ENCODE measurements at regions not wholly inside any gene's neighbourhood (a gene's known extent, or its start where the extent isn't known, plus 50 kb on each side); places are given as distances from the start of the nearest gene placed in this dataset.

DNA sequence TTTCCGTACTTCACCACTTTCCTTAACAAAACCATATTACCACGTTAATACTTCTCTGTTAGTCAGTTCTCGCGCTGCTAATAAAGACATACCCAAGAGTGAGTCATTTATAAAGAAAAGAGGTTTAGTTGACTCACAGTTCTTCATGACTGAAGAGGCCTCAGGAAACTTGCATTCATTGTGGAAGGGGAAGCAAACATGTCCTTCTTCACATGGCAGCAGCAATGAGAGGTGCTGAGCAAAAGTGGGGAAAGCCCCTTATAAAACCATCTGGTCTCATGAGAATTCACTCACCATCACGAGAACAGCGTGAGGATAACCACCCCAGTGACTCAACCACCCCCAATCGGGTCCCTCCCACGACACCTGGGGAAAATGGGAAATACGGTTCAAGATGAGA lies 289.8 kb upstream of the CLNK start:
- TF ChIP-seq, protein P1, sequence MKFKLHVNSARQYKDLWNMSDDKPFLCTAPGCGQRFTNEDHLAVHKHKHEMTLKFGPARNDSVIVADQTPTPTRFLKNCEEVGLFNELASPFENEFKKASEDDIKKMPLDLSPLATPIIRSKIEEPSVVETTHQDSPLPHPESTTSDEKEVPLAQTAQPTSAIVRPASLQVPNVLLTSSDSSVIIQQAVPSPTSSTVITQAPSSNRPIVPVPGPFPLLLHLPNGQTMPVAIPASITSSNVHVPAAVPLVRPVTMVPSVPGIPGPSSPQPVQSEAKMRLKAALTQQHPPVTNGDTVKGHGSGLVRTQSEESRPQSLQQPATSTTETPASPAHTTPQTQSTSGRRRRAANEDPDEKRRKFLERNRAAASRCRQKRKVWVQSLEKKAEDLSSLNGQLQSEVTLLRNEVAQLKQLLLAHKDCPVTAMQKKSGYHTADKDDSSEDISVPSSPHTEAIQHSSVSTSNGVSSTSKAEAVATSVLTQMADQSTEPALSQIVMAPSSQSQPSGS (CRISPR knock-in tag; IDR thresholded peaks at IDR 0.05; ENCODE audit: borderline replicate concordance, low read depth) = no peak
- TF ChIP-seq FOXK1 (CRISPR knock-in tag; IDR thresholded peaks at IDR 0.05) = no peak
- TF ChIP-seq SP1 (CRISPR knock-in tag; conservative IDR thresholded peaks at IDR 0.05) = no peak
- TF ChIP-seq, protein P2, sequence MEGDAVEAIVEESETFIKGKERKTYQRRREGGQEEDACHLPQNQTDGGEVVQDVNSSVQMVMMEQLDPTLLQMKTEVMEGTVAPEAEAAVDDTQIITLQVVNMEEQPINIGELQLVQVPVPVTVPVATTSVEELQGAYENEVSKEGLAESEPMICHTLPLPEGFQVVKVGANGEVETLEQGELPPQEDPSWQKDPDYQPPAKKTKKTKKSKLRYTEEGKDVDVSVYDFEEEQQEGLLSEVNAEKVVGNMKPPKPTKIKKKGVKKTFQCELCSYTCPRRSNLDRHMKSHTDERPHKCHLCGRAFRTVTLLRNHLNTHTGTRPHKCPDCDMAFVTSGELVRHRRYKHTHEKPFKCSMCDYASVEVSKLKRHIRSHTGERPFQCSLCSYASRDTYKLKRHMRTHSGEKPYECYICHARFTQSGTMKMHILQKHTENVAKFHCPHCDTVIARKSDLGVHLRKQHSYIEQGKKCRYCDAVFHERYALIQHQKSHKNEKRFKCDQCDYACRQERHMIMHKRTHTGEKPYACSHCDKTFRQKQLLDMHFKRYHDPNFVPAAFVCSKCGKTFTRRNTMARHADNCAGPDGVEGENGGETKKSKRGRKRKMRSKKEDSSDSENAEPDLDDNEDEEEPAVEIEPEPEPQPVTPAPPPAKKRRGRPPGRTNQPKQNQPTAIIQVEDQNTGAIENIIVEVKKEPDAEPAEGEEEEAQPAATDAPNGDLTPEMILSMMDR (IDR thresholded peaks at IDR 0.05) = no peak
- TF ChIP-seq NFYB (CRISPR knock-in tag; conservative IDR thresholded peaks at IDR 0.05; ENCODE audit: low read depth) = no peak
- no peak for TF ChIP-seq ZNF121 (CRISPR knock-in tag; IDR thresholded peaks at IDR 0.05)
